ENCODE measurements at regions not wholly inside any gene's neighbourhood (a gene's known extent, or its start where the extent isn't known, plus 50 kb on each side); places are given as distances from the start of the nearest gene placed in this dataset.
A peak's percentile ranks its signal among the peaks of the same experiment; 100 is the strongest.

GRCh38 chr15:39302936-39303335 lies 277.9 kb upstream of the THBS1 start:
- no peak for DNase-seq (ENCODE audit: extremely low read depth, low read depth)
- no peak overlapping the region for H3K4me3 ChIP-seq (replicated peaks; ENCODE audit: low read depth, low read length)
- no peak for TF ChIP-seq CTCF (IDR thresholded peaks at IDR 0.05; ENCODE audit: low read depth, low read length, missing control alignments)

- TF ChIP-seq CTCF (IDR thresholded peaks at IDR 0.05; ENCODE audit: low read depth, low read length, missing control alignments), result no peak
- DNase-seq (ENCODE audit: extremely low read depth, low read depth), result peak; percentile 96
- no peak overlapping the region for H3K4me3 ChIP-seq (replicated peaks; ENCODE audit: low read depth, low read length)
These were observed 276.6 kb upstream of the THBS1 start for GRCh38 chr15:39304201-39304841.

GRCh38 chr15:39304931-39305728 lies 275.7 kb upstream of the THBS1 start:
- no peak for TF ChIP-seq CTCF (IDR thresholded peaks at IDR 0.05; ENCODE audit: low read depth, low read length, missing control alignments)
- DNase-seq (ENCODE audit: extremely low read depth, low read depth), result no peak
- no peak overlapping the region for H3K4me3 ChIP-seq (replicated peaks; ENCODE audit: low read depth, low read length)

GRCh38 chr15:39310633-39311032 lies 270.2 kb upstream of the THBS1 start:
- no peak for DNase-seq (ENCODE audit: extremely low read depth, low read depth)
- no peak for TF ChIP-seq CTCF (IDR thresholded peaks at IDR 0.05; ENCODE audit: low read depth, low read length, missing control alignments)
- no peak overlapping the region for H3K4me3 ChIP-seq (replicated peaks; ENCODE audit: low read depth, low read length)

- no peak overlapping the region for H3K4me3 ChIP-seq (replicated peaks; ENCODE audit: low read depth, low read length)
- TF ChIP-seq CTCF (IDR thresholded peaks at IDR 0.05; ENCODE audit: low read depth, low read length, missing control alignments), result peak; percentile 16
- no peak for DNase-seq (ENCODE audit: extremely low read depth, low read depth)
These were observed 267.9 kb upstream of the THBS1 start for GRCh38 chr15:39312984-39313383.

GRCh38 chr15:39313467-39313866 lies 267.4 kb upstream of the THBS1 start:
- no peak for DNase-seq (ENCODE audit: extremely low read depth, low read depth)
- H3K4me3 ChIP-seq (replicated peaks; ENCODE audit: low read depth, low read length), result no peak overlapping the region
- TF ChIP-seq CTCF (IDR thresholded peaks at IDR 0.05; ENCODE audit: low read depth, low read length, missing control alignments), result no peak

Measured in HFF-Myc (cell line).